ENCODE measurements at regions not wholly inside any gene's neighbourhood (a gene's known extent, or its start where the extent isn't known, plus 50 kb on each side); places are given as distances from the start of the nearest gene placed in this dataset.

DNA sequence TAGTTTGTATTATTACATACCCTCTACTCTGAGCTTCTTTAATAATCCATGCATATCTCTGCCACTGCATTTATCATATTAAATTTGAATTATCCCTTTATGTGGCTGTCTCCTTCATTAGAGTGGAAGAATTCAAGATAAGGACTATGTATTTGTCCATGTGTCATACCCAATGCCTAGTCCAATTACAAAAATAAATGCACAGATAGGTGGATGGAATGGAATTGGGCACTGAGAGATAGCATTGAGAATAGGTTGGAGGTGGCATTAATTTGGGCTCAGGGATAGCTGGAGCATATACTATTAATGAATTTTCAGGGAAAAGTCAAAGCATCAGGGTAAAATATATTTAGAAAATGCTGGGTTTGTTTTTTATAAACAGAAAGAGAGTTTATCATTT is 893.2 kb downstream of the EPHA4 start:
- TF ChIP-seq, protein P1, sequence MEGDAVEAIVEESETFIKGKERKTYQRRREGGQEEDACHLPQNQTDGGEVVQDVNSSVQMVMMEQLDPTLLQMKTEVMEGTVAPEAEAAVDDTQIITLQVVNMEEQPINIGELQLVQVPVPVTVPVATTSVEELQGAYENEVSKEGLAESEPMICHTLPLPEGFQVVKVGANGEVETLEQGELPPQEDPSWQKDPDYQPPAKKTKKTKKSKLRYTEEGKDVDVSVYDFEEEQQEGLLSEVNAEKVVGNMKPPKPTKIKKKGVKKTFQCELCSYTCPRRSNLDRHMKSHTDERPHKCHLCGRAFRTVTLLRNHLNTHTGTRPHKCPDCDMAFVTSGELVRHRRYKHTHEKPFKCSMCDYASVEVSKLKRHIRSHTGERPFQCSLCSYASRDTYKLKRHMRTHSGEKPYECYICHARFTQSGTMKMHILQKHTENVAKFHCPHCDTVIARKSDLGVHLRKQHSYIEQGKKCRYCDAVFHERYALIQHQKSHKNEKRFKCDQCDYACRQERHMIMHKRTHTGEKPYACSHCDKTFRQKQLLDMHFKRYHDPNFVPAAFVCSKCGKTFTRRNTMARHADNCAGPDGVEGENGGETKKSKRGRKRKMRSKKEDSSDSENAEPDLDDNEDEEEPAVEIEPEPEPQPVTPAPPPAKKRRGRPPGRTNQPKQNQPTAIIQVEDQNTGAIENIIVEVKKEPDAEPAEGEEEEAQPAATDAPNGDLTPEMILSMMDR (CRISPR knock-in tag; IDR thresholded peaks at IDR 0.05): no peak
- no peak for TF ChIP-seq FOXM1 (CRISPR knock-in tag; IDR thresholded peaks at IDR 0.05)
- TF ChIP-seq NR1H2 (CRISPR knock-in tag; IDR thresholded peaks at IDR 0.05; ENCODE audit: borderline replicate concordance, low read depth): no peak
- TF ChIP-seq CCAR2 (optimal IDR thresholded peaks at IDR 0.05; ENCODE audit: low read depth, low read length): no peak
- TF ChIP-seq CREB1 (IDR thresholded peaks at IDR 0.05): no peak
- no peak for TF ChIP-seq CREB1 (CRISPR knock-in tag; IDR thresholded peaks at IDR 0.05)
- TF ChIP-seq, protein P2, sequence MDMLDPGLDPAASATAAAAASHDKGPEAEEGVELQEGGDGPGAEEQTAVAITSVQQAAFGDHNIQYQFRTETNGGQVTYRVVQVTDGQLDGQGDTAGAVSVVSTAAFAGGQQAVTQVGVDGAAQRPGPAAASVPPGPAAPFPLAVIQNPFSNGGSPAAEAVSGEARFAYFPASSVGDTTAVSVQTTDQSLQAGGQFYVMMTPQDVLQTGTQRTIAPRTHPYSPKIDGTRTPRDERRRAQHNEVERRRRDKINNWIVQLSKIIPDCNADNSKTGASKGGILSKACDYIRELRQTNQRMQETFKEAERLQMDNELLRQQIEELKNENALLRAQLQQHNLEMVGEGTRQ (IDR thresholded peaks at IDR 0.05; ENCODE audit: low read depth, low read length): no peak
- TF ChIP-seq, protein P2 (CRISPR knock-in tag; IDR thresholded peaks at IDR 0.05; ENCODE audit: borderline replicate concordance): no peak
